Gastrocnemius medialis (tissue), 4 donors: ENCODE measurements at regions not wholly inside any gene's neighbourhood (a gene's known extent, or its start where the extent isn't known, plus 50 kb on each side); places are given as distances from the start of the nearest gene placed in this dataset.

Experiments
- ATAC-seq, 2 donors: fragments of 150-250 bp; one replicate each; pipeline ENCODE4 v1.9.1; 2016
- DNase-seq, 2 donors: peaks; one replicate each; pipeline ENCODE4 v3.0.0-alpha.2; 2019
- H3K27ac ChIP-seq, 4 donors: fragments of 200-600 bp; sonication (generic); 1 replicate in 1 of 4; 2 replicates in 3 of 4; pipeline ENCODE4 v1.5.1; 2016 to 2018; ENCODE audit warnings: mild to moderate bottlenecking in 2 of 4, moderate library complexity in 1 of 4
- H3K27me3 ChIP-seq, 3 donors: fragments of 200-600 bp; sonication (generic) in 2 of 3; 1 replicate in 1 of 3; 2 replicates in 2 of 3; pipeline versions ENCODE4 v1.5.1 to v1.6.0; 2016 to 2019; ENCODE audit warnings: mild to moderate bottlenecking in 1 of 3, moderate library complexity in 1 of 3
- H3K36me3 ChIP-seq, 2 donors: fragments of 200-600 bp; sonication (generic) in 1 of 2; one replicate each; pipeline ENCODE4 v1.5.1; 2017 to 2018
- H3K4me1 ChIP-seq, 2 donors: fragments of 200-600 bp; sonication (generic) in 1 of 2; one replicate each; pipeline ENCODE4 v1.5.1; 2016 to 2017; ENCODE audit warnings: mild to moderate bottlenecking in 2 of 2
- H3K4me3 ChIP-seq, 4 donors: fragments of 200-600 bp; sonication (generic) in 3 of 4; 1 replicate in 1 of 4; 2 replicates in 3 of 4; pipeline ENCODE4 v1.5.1; 2016 to 2019; ENCODE audit warnings: mild to moderate bottlenecking in 2 of 4
- H3K9me3 ChIP-seq, 3 donors: fragments of 200-600 bp; sonication (generic) in 2 of 3; 1 replicate in 1 of 3; 2 replicates in 2 of 3; pipeline ENCODE4 v1.5.1; 2016 to 2019
- POLR2A ChIP-seq, 2 donors: fragments of 450-650 bp; IDR thresholded peaks; one replicate each; pipeline ENCODE4 v1.6.1; 2017; ENCODE audit warnings: antibody characterized with exemption in 2 of 2, mild to moderate bottlenecking in 2 of 2, moderate library complexity in 2 of 2
- in situ Hi-C, 4 donors: fragments of 200-750 bp; cut with MboI; loops; one replicate each; pipeline versions ENCODE4 v1.15.0 to v1.8.0; 2017; ENCODE audit warnings: low sequenced_read_pairs in 4 of 4
- intact Hi-C: fragments of 100-400 bp; cut with DNase I; formaldehyde crosslinking; loops from one replicate; pipeline ENCODE4 v1.15.1; 2023; ENCODE audit warnings: low total_unique reads
- TF ChIP-seq, protein P1 (sequence below), 5 experiments: fragments of 450-650 bp in 3 of 5; fragments of 200-600 bp in 2 of 5; sonication (generic) in 2 of 5; IDR thresholded peaks in 4 of 5; conservative IDR thresholded peaks in 1 of 5; 1 replicate in 4 of 5; 2 replicates in 1 of 5; pipeline ENCODE4 v1.5.1; 2016 to 2019; ENCODE audit warnings: antibody characterized with exemption in 5 of 5, mild to moderate bottlenecking in 3 of 5, moderate library complexity in 3 of 5

DNA sequence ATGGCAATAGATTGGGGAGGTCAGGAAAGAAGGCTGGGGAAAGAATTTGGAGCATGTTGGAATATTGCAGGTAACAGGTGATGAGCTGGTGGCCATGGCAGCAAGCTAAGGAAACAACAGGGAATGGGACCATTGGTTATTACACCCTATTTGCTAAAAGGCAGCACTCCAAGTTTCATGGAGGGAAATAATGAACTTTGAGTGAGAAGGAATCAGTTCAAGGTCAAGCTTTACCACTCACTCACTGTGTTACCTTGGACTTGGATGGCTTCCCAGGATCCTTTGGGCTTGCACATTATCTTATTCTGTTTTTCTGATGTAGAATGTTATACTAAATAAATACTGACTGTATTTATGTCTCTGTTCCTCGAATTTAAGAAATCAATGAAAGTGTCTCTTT is 792.8 kb upstream of the CDH8 start:
- intact Hi-C loops (no loop called here), in situ Hi-C loops (no loop called here)
- H3K27me3 ChIP-seq, result no peaks in the 10 kb centered on the region
- H3K4me3 ChIP-seq, result no peak overlapping the region
- no peaks in the 10 kb centered on the region for H3K4me1 ChIP-seq
- DNase-seq, result no peak
- TF ChIP-seq, protein P1, sequence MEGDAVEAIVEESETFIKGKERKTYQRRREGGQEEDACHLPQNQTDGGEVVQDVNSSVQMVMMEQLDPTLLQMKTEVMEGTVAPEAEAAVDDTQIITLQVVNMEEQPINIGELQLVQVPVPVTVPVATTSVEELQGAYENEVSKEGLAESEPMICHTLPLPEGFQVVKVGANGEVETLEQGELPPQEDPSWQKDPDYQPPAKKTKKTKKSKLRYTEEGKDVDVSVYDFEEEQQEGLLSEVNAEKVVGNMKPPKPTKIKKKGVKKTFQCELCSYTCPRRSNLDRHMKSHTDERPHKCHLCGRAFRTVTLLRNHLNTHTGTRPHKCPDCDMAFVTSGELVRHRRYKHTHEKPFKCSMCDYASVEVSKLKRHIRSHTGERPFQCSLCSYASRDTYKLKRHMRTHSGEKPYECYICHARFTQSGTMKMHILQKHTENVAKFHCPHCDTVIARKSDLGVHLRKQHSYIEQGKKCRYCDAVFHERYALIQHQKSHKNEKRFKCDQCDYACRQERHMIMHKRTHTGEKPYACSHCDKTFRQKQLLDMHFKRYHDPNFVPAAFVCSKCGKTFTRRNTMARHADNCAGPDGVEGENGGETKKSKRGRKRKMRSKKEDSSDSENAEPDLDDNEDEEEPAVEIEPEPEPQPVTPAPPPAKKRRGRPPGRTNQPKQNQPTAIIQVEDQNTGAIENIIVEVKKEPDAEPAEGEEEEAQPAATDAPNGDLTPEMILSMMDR (IDR thresholded peaks at IDR 0.05 in 4 of 5, conservative IDR thresholded peaks at IDR 0.05 in 1 of 5), result no peak
- TF ChIP-seq POLR2A (IDR thresholded peaks at IDR 0.05), result no peak
- ATAC-seq, result no peak
- no peak overlapping the region for H3K27ac ChIP-seq
- H3K9me3 ChIP-seq, result no peaks in the 10 kb centered on the region
- H3K36me3 ChIP-seq, result no peaks in the 10 kb centered on the region

DNA sequence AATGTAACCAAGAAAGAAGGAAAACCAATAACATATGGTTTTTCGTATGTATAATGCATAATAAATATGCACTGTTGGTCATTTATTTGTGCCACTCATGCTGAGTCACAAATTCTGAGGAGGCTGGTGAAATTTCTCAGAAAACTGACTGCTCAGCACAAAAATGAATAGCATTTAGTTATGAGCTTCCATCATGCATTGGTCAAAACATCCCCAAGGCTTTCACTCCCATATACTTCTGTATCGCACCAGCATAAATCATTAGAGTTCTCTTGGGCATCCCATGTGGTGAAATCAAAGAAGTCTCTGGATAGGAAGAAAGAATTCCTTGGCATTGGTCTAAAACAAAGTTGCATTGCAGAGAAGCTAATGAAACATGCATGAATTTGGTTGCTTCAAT is 785.6 kb upstream of the CDH8 start:
- TF ChIP-seq POLR2A (IDR thresholded peaks at IDR 0.05), result no peak
- TF ChIP-seq, protein P1 (IDR thresholded peaks at IDR 0.05 in 4 of 5, conservative IDR thresholded peaks at IDR 0.05 in 1 of 5), result no peak
- intact Hi-C loops (no loop called here), in situ Hi-C loops (no loop called here)
- no peak for DNase-seq
- Histone ChIP-seq H3K27me3 (no peaks in the 10 kb centered on the region), H3K9me3 (no peaks in the 10 kb centered on the region), H3K27ac (no peak overlapping the region), H3K4me3 (no peak overlapping the region), H3K4me1 (no peaks in the 10 kb centered on the region), H3K36me3 (no peaks in the 10 kb centered on the region)
- ATAC-seq, result no peak

DNA sequence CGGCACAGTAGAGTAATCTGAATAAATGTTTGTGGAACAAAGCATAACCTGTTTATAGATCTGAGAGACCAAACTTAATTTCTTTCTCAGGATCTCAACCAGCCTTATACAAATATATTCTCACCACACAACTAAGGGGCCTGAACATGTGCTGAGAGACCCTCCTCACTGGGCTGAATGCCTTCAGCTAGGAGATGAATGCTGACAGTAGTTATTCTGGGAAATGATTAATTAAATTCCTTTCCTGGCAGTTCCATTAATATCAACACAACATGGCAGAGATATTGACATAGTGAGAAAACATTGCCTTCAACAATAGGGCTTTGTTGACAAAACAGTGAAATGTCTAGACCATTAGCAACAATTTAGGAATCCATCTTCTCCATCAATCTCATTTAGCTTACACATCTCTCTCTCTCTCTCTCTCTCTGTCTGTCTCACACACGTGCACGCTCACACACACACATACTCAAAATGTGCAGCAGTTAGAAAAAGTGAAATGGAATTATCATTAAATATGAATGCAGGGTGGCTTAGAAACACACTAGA is 780.8 kb upstream of the CDH8 start:
- TF ChIP-seq POLR2A (IDR thresholded peaks at IDR 0.05), result no peak
- TF ChIP-seq, protein P1 (IDR thresholded peaks at IDR 0.05 in 4 of 5, conservative IDR thresholded peaks at IDR 0.05 in 1 of 5), result no peak
- no peak for ATAC-seq
- Histone ChIP-seq H3K9me3 (no peaks in the 10 kb centered on the region), H3K27ac (no peak overlapping the region), H3K4me1 (no peaks in the 10 kb centered on the region), H3K4me3 (no peak overlapping the region), H3K36me3 (no peaks in the 10 kb centered on the region), H3K27me3 (no peaks in the 10 kb centered on the region)
- intact Hi-C loops (no loop called here), in situ Hi-C loops (no loop called here)
- no peak for DNase-seq

DNA sequence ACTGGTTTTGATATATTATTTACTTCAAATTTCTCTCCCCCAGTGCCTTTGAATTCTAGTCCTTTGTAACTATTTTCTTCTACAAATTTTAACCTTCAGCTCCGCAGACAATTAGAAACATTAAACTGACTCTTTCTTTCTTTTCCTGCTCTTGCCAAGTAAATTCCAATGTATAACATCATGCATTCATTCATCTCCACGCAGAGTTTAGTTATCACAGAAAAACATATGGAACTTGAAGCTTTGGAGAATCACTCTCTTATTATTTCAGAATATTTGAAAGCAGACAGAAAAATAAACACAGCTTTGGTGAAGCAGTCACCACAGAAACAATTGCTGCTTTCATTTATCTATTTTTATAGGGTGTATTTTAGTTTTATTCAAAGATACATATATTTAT is 778.7 kb upstream of the CDH8 start:
- Histone ChIP-seq H3K27ac (no peak overlapping the region), H3K36me3 (no peaks in the 10 kb centered on the region), H3K27me3 (no peaks in the 10 kb centered on the region), H3K4me1 (no peaks in the 10 kb centered on the region), H3K9me3 (no peaks in the 10 kb centered on the region), H3K4me3 (no peak overlapping the region)
- intact Hi-C loops (no loop called here), in situ Hi-C loops (no loop called here)
- no peak for TF ChIP-seq POLR2A (IDR thresholded peaks at IDR 0.05)
- TF ChIP-seq, protein P1 (IDR thresholded peaks at IDR 0.05 in 4 of 5, conservative IDR thresholded peaks at IDR 0.05 in 1 of 5), result no peak
- DNase-seq, result no peak
- ATAC-seq, result no peak

DNA sequence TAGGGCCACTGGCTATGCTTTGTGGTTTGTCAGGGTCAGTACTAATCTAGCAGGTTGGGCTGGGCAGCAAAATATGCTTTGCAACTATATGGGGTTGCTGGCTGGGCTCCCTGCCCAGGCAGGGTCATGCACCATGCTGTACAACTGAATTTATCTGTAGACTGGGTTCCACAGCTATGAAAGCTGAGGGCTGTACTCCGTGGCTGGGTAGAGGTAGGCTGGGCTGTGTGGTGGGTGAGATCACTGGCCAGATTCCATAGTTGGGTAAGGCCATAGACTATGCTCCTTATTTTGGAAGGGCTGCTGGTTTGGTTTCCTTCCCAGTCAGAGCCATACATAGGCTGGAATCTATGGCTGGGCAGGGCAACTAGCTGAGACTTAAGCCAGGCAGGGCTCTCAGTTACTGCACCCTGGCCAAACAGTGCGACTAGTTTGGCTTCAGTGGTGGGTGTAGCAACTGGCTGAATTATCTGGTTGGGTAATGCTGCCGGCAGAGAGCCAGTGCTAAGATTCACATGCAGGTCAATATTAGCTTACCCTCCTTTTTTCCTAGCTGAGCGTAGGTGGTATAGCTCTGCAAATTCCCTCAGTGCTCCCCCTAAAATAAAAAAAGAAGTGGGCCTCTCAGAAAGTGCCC is 769.1 kb upstream of the CDH8 start:
- ATAC-seq, result no peak
- no peak overlapping the region for H3K4me3 ChIP-seq
- DNase-seq, result no peak
- H3K27ac ChIP-seq, result no peak overlapping the region
- intact Hi-C loops (no loop called here), in situ Hi-C loops (no loop called here)
- H3K36me3 ChIP-seq, result no peaks in the 10 kb centered on the region
- H3K9me3 ChIP-seq, result no peaks in the 10 kb centered on the region
- no peaks in the 10 kb centered on the region for H3K27me3 ChIP-seq
- TF ChIP-seq, protein P1 (IDR thresholded peaks at IDR 0.05 in 4 of 5, conservative IDR thresholded peaks at IDR 0.05 in 1 of 5), result no peak
- TF ChIP-seq POLR2A (IDR thresholded peaks at IDR 0.05), result no peak
- H3K4me1 ChIP-seq, result no peaks in the 10 kb centered on the region
